AG09309 (cell line): ENCODE measurements at regions not wholly inside any gene's neighbourhood (a gene's known extent, or its start where the extent isn't known, plus 50 kb on each side); places are given as distances from the start of the nearest gene placed in this dataset.

Experiments used
- DNase-seq: peaks from one replicate; pipeline ENCODE4 v3.0.0-alpha.2; 2010; ENCODE audit warnings: low read depth
- H3K4me3 ChIP-seq: 2 replicates; pipeline ENCODE4 v1.5.1; 2011; ENCODE audit warnings: mild to moderate bottlenecking, low read depth, low read length, moderate library complexity; ENCODE audit not compliant: control insufficient read depth
- CTCF ChIP-seq: IDR thresholded peaks from 2 replicates; pipeline ENCODE4 v1.5.1; 2011; ENCODE audit warnings: mild to moderate bottlenecking, low read depth, low read length, inconsistent platforms; ENCODE audit not compliant: insufficient read depth, control insufficient read depth; ENCODE audit errors: missing control alignments

- no peak for DNase-seq
- no peak overlapping the region for H3K4me3 ChIP-seq
- no peak for TF ChIP-seq CTCF
Measured at GRCh38 chr4:152075253-152075928, 314.6 kb upstream of the GATB start.

GRCh38 chr4:152074573-152074972 lies 313.8 kb upstream of the GATB start:
- no peak overlapping the region for H3K4me3 ChIP-seq
- no peak for TF ChIP-seq CTCF
- DNase-seq = no peak

- no peak for DNase-seq
- no peak overlapping the region for H3K4me3 ChIP-seq
- TF ChIP-seq CTCF = no peak
Measured at GRCh38 chr4:152074088-152074437, 313.3 kb upstream of the GATB start.

GRCh38 chr4:152073351-152074087 lies 312.7 kb upstream of the GATB start:
- no peak for DNase-seq
- no peak for TF ChIP-seq CTCF
- H3K4me3 ChIP-seq = no peak overlapping the region

GRCh38 chr4:152072906-152073305 lies 312.1 kb upstream of the GATB start:
- TF ChIP-seq CTCF = no peak
- H3K4me3 ChIP-seq = no peak overlapping the region
- DNase-seq = no peak

GRCh38 chr4:152072001-152072485 lies 311.2 kb upstream of the GATB start:
- TF ChIP-seq CTCF = no peak
- no peak for DNase-seq
- no peak overlapping the region for H3K4me3 ChIP-seq
